Panc1 (cell line): ENCODE measurements at regions not wholly inside any gene's neighbourhood (a gene's known extent, or its start where the extent isn't known, plus 50 kb on each side); places are given as distances from the start of the nearest gene placed in this dataset.
"Not testable (repeated sequence)": the region's sequence is repeated elsewhere in the genome, so short reads cannot be mapped to it uniquely, and the experiment has no call there.

Experiments
- ATAC-seq: fragments of 200-7000 bp; cut with Tn5 transposase; 2 replicates; pipeline ENCODE4 v1.9.1; 2020; ENCODE audit warnings: mild to moderate bottlenecking, moderate library complexity
- BruUV-seq: library from RNA; stranded (reverse); fragments of 400-500 nt; replicated peaks from 2 replicates; lab custom pipeline; 2021; lab: Mats Ljungman, UMichigan
- CTCF ChIA-PET: fragments of 300-600 bp; sonication (Branson Sonifier 250); formaldehyde crosslinking; loops from one replicate; lab custom pipeline; 2022; ENCODE audit warnings: antibody characterized with exemption; lab: Charles Lee
- POLR2A ChIA-PET: fragments of 300-600 bp; sonication (Branson Sonifier 250); formaldehyde crosslinking; loops from one replicate; lab custom pipeline; 2022; ENCODE audit warnings: antibody characterized with exemption; lab: Charles Lee
- DNase-seq: peaks from one replicate; pipeline ENCODE4 v3.0.0-alpha.2; 2010; ENCODE audit warnings: low read depth, low spot score
- H3K27ac ChIP-seq: 2 replicates; pipeline ENCODE4 v1.5.1; 2011; ENCODE audit warnings: mild to moderate bottlenecking, low read length, inconsistent platforms
- H3K27me3 ChIP-seq: fragments of 200-500 bp; sonication (Bioruptor generic); 2 replicates; pipeline ENCODE4 v1.6.0; 2014; ENCODE audit warnings: low read length, inconsistent platforms; ENCODE audit not compliant: control insufficient read depth, insufficient read depth
- H3K36me3 ChIP-seq: fragments of 200-500 bp; sonication (Bioruptor generic); 2 replicates; pipeline ENCODE4 v1.5.1; 2014; ENCODE audit warnings: inconsistent platforms, mild to moderate bottlenecking, low read length, moderate library complexity; ENCODE audit not compliant: control insufficient read depth, insufficient read depth
- H3K4me1 ChIP-seq: 2 replicates; pipeline ENCODE4 v1.5.1; 2011; ENCODE audit warnings: inconsistent platforms, mild to moderate bottlenecking, low read length, moderate library complexity; ENCODE audit not compliant: control insufficient read depth, insufficient read depth
- H3K4me3 ChIP-seq, 2 experiments: 2 replicates each; pipeline ENCODE4 v1.5.1; 2011 to 2012; ENCODE audit warnings: low read depth in 2 of 2, low read length in 2 of 2, mild to moderate bottlenecking in 2 of 2, inconsistent platforms in 1 of 2, moderate library complexity in 1 of 2
- H3K9me3 ChIP-seq: fragments of 200-500 bp; sonication (Bioruptor generic); 2 replicates; pipeline ENCODE4 v1.5.1; 2014; ENCODE audit warnings: low read depth, mild to moderate bottlenecking, inconsistent platforms, low read length, moderate library complexity; ENCODE audit not compliant: control insufficient read depth, insufficient read depth
- in situ Hi-C: cut with HindIII; loops from 2 replicates; pipeline ENCODE4 v1.10.0; 2016; ENCODE audit warnings: low sequenced_read_pairs, low pct_unique_long_range_greater_than_20kb
- intact Hi-C: fragments of 100-400 bp; cut with micrococcal nuclease; formaldehyde crosslinking; loops from one replicate; pipeline ENCODE4 v1.10.0; 2022; ENCODE audit not compliant: unreplicated experiment

DNA sequence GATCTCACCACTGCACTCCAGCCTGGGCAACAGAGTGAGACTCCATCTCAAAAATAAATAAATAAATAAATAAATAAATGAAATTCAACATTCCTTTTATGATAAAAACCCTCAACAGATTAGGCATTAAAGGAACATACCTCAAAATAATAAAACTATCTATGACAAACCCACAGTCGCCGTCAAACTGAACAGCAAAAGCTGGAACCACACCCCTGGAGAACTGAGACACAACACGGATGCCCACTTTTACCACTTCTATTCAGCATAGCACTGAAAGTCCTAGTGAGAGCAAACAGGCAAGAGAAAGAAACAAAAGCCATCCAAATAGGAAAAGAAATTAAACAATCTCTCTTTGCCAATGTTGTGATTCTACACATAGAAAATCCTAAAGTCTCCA is 499.9 kb upstream of the TPTE start:
- H3K4me3 ChIP-seq, CTCF ChIA-PET, BruUV-seq, DNase-seq, ATAC-seq, H3K27ac ChIP-seq, POLR2A ChIA-PET, H3K36me3 ChIP-seq, H3K4me1 ChIP-seq, in situ Hi-C loops, intact Hi-C loops, H3K9me3 ChIP-seq, H3K27me3 ChIP-seq: not testable (repeated sequence)

GRCh38 chr21:10022745-10023144 is 498.6 kb upstream of the TPTE start:
- H3K4me3 ChIP-seq, H3K4me1 ChIP-seq, ATAC-seq, POLR2A ChIA-PET, intact Hi-C loops, H3K27me3 ChIP-seq, CTCF ChIA-PET, in situ Hi-C loops, BruUV-seq, DNase-seq, H3K36me3 ChIP-seq, H3K27ac ChIP-seq, H3K9me3 ChIP-seq: not testable (repeated sequence)
